T-helper 9 cell (primary cell): ENCODE measurements at regions not wholly inside any gene's neighbourhood (a gene's known extent, or its start where the extent isn't known, plus 50 kb on each side); places are given as distances from the start of the nearest gene placed in this dataset.
A peak's percentile ranks its signal among the peaks of the same experiment; 100 is the strongest.

Experiments used
- DNase-seq: peaks from one replicate; pipeline ENCODE4 v3.0.0-alpha.2; 2020

DNA sequence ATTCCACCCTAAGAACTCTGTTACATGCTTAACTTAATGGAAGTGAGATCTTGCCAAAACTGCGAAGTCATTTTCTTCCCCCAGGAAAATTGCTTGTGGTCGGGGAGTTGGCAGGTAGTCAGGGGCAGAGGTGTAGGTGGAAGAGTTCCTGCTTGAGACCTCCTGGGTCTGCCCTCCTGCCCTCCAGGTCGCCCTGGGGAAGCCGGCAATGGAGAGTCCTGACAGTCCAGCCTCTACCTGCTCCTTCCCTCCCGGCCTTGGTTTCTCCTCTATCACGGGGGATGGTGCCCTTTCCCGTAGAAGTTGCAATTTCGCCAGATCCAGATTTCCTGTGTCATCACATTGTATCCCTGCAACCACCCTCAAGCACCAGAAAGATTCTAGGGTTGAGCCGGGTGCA, 463.8 kb downstream of the MATN1 start:
- DNase-seq = no peak

DNA sequence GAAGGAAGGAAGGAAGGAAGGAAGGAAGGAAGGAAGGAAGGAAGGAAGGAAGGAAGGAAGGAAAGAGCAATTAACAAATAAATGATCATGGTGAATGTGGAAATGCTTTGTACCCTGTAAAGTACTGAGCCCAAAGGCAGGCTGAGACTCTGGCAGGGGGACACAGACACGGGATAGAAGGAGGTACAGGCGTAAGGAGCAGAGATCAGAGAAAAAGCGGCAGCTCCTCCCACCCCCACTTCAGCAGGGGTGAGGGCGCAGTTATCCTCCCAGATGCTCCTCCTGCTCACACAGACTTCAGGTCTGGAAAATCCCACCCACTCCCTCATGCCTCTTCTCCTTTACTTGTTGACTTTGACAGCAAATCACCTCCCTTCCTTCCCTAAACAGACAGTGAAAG, 464.5 kb downstream of the MATN1 start:
- DNase-seq = no peak

DNA sequence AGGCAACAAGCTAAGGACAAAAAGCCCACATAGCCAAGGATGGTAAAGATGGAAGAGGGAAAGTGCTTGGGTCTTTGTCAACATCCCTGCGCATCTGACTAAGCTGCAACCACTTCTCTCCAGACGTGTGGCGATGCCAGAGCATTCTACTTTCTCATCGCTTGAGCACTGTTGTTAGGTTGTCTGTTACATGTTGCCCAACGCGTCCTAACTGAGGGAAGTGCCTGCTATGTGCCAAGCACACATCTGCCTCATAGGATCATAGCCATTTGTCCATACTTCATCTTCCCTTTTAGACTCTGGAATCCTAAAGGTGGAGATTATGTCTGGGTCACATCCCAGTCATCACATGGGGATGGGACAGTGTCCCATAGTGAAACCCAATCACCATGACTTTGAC, 464.9 kb downstream of the MATN1 start:
- DNase-seq = no peak

DNA sequence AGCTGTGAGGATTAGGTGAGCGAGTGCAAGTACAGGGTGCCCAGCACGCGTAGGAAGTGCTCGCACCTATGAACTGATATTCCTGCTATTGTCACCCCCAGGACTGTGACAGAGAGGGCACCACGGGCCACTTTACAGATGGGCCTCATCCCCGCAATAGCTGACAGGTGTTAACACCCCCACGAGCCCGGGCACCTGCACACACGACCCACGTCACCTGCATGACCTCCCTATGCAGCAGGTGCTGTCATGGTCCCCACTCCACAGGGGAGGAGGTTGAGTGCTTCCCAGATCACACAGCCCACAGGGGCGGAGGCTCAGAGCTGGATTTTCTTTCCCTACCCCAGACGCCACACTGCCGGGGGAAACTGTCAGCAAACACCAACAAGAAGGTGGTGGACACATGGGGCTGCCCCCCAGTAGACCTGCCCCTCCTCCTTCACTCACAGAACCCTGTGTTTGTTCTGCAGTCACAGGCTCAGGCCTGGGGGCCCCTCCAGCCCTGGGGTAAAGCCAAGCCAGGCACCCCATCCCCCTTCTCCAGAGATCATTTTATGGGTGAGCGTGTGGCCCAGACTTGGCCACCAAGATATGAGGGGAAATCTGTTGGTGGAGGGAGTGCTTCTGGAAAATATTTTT, 465.5 kb downstream of the MATN1 start:
- no peak for DNase-seq

DNA sequence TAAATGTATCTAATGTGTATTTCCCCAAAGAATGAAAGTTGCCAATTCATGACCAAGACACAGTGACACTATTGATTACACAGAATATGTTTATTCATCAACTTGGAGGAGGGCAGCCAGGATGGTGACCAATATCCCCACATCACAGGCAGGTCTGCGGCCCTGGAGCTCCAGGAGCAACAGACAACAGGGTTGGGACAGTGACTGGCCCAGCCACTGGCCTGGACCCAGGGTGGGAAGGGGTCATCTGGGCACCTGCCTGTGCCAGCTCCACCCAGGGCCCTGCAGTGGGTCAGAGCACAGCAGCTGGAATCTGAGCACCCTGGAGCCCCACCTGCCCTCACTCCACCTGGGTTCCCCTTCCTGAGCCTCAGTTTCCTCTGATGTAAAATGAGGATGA, 466.1 kb downstream of the MATN1 start:
- no peak for DNase-seq

DNA sequence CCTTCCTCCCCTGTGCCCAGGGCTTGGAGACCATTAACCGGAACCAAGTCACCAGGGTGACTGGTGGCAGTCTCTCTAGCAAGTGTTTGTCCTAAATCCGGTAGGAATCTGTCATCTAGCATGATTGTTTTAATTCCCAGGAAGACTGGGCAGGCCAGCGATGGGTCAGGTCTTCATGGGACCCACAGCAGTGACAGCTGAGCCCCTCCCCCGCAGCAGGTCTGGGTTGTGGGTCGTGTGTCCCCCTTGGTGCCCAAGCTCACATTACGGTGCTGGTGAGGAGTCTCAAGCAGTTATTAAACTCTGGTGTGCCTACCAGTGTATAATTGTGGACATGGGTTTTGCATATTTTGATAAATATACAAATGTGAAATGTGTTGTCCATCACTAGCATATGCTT, 466.5 kb downstream of the MATN1 start:
- no peak for DNase-seq

DNA sequence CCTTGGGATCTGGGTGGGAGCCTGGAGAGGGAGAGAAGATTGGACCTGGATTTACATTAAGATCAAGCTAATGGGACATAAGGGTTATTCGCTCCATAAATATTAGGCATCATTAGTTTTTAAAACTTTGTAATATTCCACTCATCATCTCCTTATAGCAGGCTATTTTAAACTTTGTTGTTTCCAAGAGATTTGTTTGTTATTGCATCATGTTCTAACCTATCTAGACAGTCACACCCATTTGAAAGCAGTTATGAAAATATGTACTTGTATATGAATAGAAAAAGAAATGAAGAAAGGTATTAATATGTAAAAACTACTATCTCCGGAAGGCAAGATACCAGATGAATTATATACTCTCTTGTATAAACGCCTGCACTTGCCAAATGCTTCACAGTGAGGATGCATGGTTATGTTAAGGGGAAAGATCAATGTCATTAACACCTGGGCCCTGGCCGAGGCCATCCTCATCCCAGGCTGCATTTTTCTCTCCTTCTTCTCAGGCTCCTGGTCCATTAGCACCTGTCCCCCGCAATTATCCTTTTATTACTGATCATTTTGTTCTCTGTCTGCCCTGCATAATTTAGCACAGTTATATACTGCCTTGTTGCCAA, 468.2 kb downstream of the MATN1 start:
- DNase-seq = no peak

DNA sequence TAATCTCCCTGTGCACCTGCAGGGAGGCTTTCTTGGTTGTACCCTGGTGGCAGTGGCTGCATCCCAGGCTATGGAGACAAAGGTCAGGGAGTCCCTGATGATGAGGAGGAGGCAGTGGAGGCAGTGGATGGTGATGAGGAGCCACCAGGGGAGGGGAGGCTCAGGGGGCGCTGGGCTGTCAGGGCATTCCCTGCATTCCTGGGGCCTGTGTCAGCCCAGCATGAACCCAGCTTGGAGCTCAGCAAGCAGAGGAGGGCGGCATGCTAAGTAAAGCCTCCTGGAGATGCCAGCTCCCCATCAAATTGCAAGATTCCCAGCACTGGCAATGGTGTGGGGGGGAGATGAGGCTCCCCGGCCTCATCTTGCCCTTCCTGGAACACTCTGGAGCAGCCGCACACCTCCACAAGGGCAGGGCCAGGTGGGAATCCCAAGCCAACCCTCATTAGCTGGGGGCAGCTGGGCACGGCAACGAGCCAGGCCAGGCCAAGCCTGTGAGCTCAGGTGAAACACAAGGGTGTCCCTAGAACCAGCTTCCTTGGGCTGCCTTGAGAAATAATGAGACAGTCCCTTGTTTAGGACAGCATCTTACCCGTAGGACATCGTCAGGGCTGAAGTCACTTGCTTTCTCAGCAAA, 469.5 kb downstream of the MATN1 start:
- no peak for DNase-seq

DNA sequence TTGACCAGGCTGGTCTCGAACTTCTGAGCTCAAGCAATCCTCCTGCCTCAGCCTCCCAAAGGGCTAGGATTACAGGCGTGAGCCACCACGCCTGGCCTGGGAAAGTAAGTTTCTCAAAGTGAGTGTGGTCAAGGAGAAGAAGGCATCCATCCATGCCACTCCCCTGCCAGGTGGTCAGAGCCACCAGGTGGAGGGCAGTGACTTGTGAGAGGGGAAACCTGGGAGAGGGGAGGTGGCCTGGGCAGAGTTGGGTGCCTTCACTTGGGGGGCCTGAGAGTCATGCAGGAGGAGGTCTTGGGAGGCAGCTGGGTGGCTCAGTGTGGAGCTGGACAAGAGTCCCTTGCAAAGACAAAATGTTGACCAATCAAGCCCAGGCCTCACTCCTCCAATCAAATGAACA, 470.0 kb downstream of the MATN1 start:
- no peak for DNase-seq

DNA sequence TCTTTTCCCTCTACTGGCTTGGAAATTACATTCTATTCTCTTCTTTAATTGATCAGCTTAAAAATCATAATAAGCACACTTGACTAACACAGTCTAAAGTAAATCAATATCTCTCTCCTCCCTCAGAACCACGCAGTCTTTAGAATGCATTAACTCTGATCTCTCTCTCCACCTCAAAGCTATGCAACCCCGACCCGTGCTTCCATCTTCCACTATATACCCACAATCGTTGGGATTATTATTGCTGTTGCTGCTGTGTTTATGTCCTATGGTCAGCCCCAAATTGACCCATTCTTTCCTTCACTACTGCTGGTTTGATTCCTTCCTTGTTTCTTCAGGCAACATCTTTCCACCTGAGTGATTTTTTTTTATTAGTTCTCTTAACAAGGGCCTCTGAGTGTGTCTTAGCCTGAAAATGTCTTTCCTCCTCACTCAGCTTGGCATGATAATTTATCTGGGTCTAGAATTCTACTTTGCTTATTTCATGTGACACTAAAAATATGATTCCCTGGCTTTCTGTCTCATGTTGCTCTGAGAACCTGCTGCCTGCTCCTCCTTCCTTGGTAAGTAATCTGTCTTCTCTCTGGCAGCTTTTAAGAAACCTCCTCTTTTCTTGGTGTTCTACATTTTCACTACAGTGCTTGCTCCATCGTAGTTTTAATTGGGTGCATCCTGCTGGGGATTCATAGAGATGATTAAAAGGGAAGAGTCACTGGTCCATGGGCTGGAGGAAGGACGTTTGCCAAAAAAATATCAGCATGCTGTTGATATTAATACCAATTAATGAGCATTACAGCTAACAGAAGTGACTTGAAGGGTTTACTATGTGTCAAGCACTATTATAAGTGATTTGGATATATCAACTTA, 472.2 kb downstream of the MATN1 start:
- no peak for DNase-seq

DNA sequence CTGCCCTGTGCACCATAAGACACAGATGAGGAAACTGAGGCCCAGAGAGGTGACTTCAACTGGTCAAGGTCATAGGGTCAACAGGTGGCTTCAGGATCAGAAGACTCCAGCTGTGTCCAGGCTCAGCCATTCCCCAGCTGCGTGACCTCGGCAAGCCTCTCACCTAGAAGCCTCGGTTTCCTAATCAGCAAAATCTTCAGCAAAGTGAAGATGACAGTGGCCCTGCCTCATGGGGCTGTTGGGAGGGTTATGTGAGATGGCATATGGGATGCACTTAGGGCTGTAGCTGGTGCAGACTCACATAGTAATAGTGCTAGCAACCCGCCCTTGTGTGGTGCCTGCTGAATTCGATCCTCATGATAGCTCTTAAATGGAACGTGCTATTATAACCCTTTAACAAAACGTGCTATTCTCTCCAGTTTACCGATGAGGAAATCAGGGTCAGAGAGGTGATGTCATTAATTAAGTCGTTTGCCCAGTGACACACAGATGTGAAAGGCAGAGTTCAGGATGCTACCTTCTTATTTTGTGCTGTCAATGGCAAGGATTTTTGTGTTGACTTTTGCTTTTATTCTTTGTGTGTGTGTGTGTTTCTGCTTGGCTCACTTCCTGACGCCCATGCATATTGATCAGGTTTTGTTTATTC, 472.9 kb downstream of the MATN1 start:
- DNase-seq = no peak

DNA sequence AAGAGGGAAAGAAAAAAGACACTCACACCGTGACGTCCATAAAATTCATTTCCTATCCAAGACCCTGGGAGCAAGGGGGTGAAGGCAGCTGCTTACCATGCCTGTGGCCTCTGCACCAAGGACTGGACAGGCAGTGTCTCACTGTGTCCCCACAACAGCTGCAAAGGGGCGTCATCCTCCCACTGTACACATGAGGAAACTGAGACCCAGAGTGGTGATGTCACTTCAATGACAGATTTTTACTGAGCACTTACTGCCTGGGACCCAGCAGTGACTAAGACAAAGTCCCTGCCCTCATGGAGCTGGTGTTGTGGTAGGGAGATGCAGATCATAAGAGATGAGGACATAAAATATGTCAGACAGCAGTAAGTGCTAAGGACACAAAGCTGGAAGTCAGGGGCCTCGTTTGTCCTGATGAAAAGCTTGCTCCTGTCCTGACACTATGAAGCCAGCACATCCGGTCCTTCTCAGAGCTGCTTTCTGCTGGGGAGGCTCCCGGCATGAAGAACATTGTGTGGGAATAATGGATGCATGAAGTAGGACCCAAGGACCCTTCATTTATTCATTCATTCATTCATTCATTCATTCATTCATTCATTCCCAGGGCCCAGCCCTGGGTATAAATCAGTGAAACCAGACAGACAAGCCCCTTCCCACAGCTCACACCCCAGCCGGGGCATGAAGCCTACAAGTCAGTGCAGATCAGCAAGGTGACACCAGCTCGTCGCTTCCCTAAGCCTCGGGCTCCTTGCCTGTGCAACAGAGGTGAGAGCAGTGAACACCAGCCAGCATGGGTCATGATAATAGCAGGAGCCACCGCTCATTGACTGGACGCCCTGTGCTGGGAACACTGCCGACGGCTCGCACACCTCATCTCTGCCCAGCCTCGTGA, 473.7 kb downstream of the MATN1 start:
- DNase-seq = no peak

DNA sequence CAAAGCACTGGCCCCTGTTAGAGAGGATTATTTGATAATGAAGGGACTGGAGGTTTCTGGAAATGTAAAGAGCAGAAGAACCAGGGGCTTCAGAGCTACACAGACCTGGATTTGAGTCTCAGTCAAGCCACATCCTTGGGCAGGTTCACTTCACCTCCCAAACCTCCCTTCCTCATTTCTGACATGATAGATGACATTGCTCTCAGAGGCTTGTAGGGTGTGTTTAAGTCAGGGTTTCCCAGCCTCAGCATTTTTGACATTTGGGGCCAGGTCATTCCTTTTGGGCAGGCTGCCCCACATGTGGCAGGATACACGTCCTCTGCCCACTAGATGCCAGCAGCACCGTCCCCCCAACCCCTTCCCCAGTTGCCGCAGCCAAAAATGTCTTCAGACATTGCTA, 474.6 kb downstream of the MATN1 start:
- no peak for DNase-seq

DNA sequence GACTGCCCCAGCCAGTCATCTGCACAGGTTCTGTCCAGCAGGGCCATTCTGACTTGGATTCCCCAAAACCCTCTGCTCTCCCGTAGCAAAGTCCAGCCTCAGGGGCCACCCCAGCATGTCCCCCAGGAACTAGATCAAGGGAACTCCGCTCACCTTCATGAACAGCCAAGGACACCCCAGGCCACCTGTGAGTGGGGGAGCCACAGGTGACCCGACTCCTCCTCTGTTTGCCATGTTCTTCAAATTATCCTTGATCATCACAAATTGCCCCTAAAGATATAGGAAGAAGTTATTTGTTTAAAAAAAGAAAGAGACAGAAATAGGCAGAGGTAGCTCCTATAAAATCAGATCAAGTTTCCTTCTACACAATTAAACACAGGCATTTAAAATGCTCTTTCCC, 475.0 kb downstream of the MATN1 start:
- no peak for DNase-seq

DNA sequence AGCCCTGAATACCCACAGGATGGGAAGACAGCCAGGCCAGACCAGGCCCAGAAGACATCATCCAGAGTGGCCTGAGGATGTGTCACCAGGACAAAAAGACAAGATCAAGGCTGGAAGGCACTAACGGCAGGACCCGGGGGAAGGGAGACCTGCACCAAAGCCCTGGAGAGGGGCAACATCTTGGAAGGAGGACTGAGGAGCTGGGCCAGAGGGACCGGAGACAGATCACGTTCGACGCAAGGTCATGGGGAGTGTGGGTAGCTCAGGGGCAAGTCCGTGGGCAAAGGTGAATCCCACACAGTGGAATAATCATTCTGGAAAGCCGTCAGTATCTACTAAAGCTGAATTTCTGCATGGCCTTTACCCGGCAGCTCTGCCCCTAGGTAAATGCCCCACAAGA, 478.6 kb downstream of the MATN1 start:
- no peak for DNase-seq

DNA sequence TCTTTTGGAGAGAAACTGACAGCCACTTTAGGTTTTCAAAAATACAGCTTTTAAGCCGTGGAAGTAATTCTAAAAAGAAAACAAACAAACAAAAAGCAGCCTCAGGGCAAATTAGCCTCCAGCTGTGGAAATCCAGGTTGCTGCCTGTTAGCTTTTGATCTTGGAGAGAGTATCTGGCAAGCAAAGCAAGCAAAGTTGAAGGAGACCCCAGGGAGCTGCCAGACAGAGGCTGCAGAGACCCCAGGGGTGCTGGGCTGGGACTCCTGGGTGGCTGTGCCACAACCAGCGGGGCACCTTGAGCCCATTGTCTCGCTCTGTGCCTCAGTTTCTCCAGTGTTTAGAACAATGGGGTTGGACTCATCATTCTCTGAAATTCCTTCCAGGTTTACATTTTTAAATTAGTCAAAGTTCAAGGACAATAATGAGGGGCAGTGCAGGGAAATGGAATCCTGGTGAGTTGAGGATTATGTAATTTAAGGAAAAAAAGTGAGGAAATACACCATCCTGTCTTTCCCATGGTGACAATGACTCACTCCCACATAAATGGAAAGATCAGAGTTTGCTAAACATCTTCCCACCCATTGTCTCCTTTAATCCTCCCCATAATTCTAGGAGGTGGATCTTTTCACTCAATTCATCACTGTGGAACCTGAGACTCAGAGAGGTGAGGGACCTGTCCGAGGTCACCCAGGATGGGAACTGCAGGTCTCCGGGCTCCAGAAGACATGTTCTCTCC, 480.5 kb downstream of the MATN1 start:
- no peak for DNase-seq

DNA sequence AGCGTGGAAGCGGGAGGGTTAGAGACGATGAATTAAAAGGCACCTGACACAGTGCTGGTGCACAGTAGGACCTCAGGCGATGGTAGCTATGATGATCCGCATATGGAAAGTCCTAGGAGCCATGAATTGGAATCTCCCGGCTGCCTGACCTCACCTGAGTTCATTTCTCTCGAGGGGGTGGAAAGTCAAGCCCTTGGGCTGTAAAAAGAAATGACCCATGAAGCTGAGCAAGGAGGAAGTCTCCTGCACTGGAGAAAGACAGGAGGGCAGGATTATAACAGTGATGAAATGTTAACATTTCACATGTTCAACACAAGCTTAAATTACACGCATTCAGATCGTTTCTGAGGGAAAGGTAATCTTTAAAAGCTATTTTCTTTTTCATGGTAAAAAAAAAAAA, 481.2 kb downstream of the MATN1 start:
- DNase-seq = no peak

DNA sequence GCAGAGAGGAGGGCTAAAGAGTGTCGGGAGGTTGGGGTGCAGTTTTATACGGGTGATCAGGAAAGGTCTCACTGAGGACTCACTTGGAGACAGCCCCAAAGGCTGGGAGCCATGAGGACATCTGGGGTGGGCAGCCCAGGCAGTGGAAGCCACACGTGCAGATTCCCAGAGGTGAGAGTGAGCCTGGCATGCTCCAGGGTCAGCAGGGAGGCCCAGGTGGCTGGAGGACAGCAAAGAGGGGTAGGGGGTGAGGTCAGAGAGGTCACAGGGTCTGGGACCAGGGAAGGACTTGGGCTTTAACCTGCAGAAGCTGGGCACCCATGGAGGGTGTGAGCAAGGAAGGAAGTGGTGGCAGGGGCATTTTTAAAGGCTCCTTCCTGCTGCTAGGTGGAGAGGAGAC, 481.7 kb downstream of the MATN1 start:
- DNase-seq = no peak

DNA sequence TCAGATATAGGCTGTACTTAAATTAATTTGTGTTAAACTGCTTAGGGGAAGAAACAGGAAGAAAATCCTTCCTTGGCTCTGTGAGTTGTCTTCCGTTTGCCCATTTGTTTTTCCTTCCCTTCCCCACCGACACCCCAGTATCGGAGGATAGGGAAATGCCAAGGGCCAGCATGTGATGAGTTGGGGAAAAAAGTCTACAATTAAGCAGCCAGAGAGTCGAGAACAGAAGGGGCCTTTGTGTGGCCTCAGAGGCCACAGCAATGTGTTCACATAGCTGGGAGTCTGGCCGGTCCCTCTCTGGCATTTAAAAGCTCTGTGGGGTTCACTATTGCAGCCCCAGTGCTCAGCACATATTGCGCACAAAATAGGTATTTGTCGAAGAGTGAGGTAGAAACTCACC, 489.3 kb downstream of the MATN1 start:
- DNase-seq = no peak

DNA sequence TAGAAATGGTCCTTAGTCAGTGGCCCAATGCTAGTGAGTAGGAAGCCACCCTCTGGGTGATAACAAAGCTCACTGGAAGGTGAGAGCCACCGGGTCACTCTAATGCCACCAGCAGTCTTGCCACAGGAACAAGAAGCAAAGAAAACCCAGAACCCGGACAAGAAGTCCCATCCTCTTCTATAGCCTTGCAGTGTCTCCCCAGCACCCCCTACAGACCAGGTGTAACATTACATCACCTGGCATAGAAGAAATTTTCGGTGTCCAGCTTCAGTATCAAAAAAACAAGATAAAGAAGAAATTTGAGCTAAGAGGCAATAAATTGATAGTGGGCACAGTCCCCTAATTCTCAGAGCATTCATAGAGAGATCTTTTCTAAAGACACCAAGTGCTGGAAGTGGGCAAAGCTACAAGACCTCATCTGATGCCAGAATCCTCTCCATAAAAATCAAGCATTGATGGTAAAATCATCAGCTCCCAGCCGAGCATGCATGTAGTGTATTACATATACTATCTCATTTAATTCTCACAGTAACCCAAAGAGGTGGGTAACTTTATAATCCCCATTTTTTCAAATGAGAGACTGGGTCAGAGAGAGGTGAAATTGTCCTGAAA, 491.0 kb downstream of the MATN1 start:
- peak; percentile 14 for DNase-seq

DNA sequence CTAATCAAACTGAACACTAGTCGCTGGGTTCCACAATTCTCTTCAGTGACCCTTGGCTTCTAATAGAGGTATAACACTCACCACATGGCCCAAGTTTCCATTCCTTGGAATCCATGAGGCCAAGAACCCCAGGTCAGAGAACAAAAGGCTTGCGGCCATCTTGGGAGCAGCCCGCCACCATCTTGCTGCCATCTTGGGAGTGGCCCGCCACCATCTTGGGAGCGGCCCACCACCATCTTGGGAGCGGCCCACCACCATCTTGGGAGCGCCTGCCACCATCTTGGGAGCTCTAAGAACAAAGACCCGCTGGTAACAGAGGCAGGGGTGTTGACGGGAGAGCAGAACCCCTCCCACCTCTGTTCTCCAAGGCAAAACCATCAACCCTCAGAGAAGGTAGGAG, 493.4 kb downstream of the MATN1 start:
- no peak for DNase-seq
